HepG2 (cell line): ENCODE measurements at regions not wholly inside any gene's neighbourhood (a gene's known extent, or its start where the extent isn't known, plus 50 kb on each side); places are given as distances from the start of the nearest gene placed in this dataset.

ENCODE experiments used
- ATAC-seq: fragments of 200-7000 bp; cut with Tn5 transposase; 3 replicates; pipeline ENCODE4 v1.9.1; 2020; ENCODE audit warnings: mild to moderate bottlenecking, moderate library complexity
- BruUV-seq: library from RNA; stranded (reverse); fragments of 400-500 nt; replicated peaks from 2 replicates; lab custom pipeline; 2021; lab: Mats Ljungman, UMichigan
- CTCF ChIA-PET: fragments of 300-600 bp; formaldehyde crosslinking; extraction: SDS; loops from one replicate; lab custom pipeline; 2021; ENCODE audit warnings: low total read pairs, inconsistent platforms, low intra/inter-chr PET ratio; lab: Yijun Ruan, JAX
- POLR2A ChIA-PET: fragments of 350-600 bp; sonication (Branson Sonifier 250); formaldehyde crosslinking; loops from one replicate; lab custom pipeline; 2020; ENCODE audit warnings: antibody characterized with exemption, inconsistent platforms; lab: Yijun Ruan, JAX
- DNase-seq: peaks from one replicate; pipeline ENCODE4 v3.0.0-alpha.2; 2015; ENCODE audit warnings: low spot score
- FAIRE-seq: peaks from 3 replicates; lab custom pipeline; 2011; peaks lifted over from hg19 to GRCh38; lab: Jason Lieb, UNC
- H2AFZ ChIP-seq: one replicate; pipeline ENCODE4 v1.6.1; 2011; ENCODE audit warnings: low read length, inconsistent platforms
- H3K27ac ChIP-seq: fragments of 300-600 bp; 3 replicates; pipeline ENCODE4 v1.8.0; 2011; ENCODE audit warnings: mixed run types, mild to moderate bottlenecking, mixed read lengths, low read length, inconsistent platforms; ENCODE audit not compliant: insufficient read depth; ENCODE audit errors: extremely low read length
- H3K27me3 ChIP-seq, 2 experiments: fragments of 200-600 bp in 1 of 2; 2 replicates in 1 of 2; 3 replicates in 1 of 2; pipeline versions ENCODE4 v1.6.0 to v1.8.0; 2011; ENCODE audit warnings: low read length in 2 of 2, mild to moderate bottlenecking in 2 of 2, moderate library complexity in 2 of 2, inconsistent platforms in 1 of 2; ENCODE audit not compliant: insufficient read depth in 2 of 2, control insufficient read depth in 1 of 2
- H3K36me3 ChIP-seq, 2 experiments: fragments of 200-600 bp in 1 of 2; replicated peaks in 1 of 2; 2 replicates in 1 of 2; 3 replicates in 1 of 2; pipeline versions ENCODE4 v1.5.1 to v1.8.0; 2011; ENCODE audit warnings: low read length in 2 of 2, inconsistent platforms in 1 of 2; ENCODE audit not compliant: insufficient read depth in 2 of 2, control insufficient read depth in 1 of 2
- H3K4me1 ChIP-seq: 2 replicates; pipeline ENCODE4 v1.5.1; 2012; ENCODE audit warnings: low read length, inconsistent platforms; ENCODE audit not compliant: insufficient read depth
- H3K4me2 ChIP-seq: 2 replicates; pipeline ENCODE4 v1.6.0; 2011; ENCODE audit warnings: low read depth, low read length, inconsistent platforms
- H3K4me3 ChIP-seq, 3 experiments: fragments of 200-600 bp in 1 of 3; sonication (generic), shearing (Covaris generic) in 1 of 3; replicated peaks in 1 of 3; 2 replicates each; pipeline ENCODE4 v1.5.1; 2011 to 2016; ENCODE audit warnings: low read length in 3 of 3, inconsistent platforms in 2 of 3, low read depth in 2 of 3, mild to moderate bottlenecking in 2 of 3, control low read depth in 1 of 3, mixed read lengths in 1 of 3; ENCODE audit not compliant: insufficient read depth in 1 of 3
- H3K79me2 ChIP-seq: one replicate; pipeline ENCODE4 v1.6.1; 2011; ENCODE audit warnings: low read length, inconsistent platforms; ENCODE audit not compliant: insufficient read depth
- H3K9ac ChIP-seq: 2 replicates; pipeline ENCODE4 v1.6.0; 2011; ENCODE audit warnings: mild to moderate bottlenecking, low read depth, low read length, inconsistent platforms; ENCODE audit not compliant: insufficient read depth
- H3K9me3 ChIP-seq: 2 replicates; pipeline ENCODE4 v1.5.1; 2012; ENCODE audit warnings: mild to moderate bottlenecking, low read length
- H4K20me1 ChIP-seq: 2 replicates; pipeline ENCODE4 v1.6.0; 2011; ENCODE audit warnings: inconsistent platforms, mild to moderate bottlenecking, low read length, moderate library complexity; ENCODE audit not compliant: insufficient read depth
- GABPA ChIP-seq, 2 experiments: IDR thresholded peaks; 2 replicates each; pipeline ENCODE4 v1.6.1; 2011 to 2016; ENCODE audit warnings: low read depth in 2 of 2, low read length in 1 of 2, missing biosample characterization in 1 of 2, missing genetic modification characterization in 1 of 2
- GTF3A ChIP-seq: sonication (generic); formaldehyde crosslinking; conservative IDR thresholded peaks from 2 replicates; pipeline ENCODE4 v1.4.0; 2020; ENCODE audit warnings: mild to moderate bottlenecking, missing genetic modification reagents
- HOXA9 ChIP-seq: sonication (generic); formaldehyde crosslinking; IDR thresholded peaks from 2 replicates; pipeline ENCODE4 v1.8.1; 2022; ENCODE audit warnings: missing genetic modification reagents, mild to moderate bottlenecking, moderate library complexity, borderline replicate concordance
- PAF1 ChIP-seq: IDR thresholded peaks from 2 replicates; pipeline ENCODE4 v1.6.1; 2016; ENCODE audit warnings: missing genetic modification reagents, missing compliant biosample characterization
- PPARG ChIP-seq: conservative IDR thresholded peaks from 2 replicates; pipeline ENCODE4 v1.6.1; 2016; ENCODE audit warnings: missing biosample characterization, missing genetic modification reagents
- ZBTB3 ChIP-seq: sonication (generic); formaldehyde crosslinking; IDR thresholded peaks from 2 replicates; pipeline ENCODE4 v1.4.0; 2020; ENCODE audit warnings: low read depth, mild to moderate bottlenecking, moderate library complexity, missing genetic modification reagents, borderline replicate concordance
- ZNF121 ChIP-seq: sonication (generic); formaldehyde crosslinking; IDR thresholded peaks from 2 replicates; pipeline ENCODE4 v1.5.0; 2020; ENCODE audit warnings: mild to moderate bottlenecking, missing genetic modification reagents
- ZNF562 ChIP-seq: sonication (generic); formaldehyde crosslinking; IDR thresholded peaks from 2 replicates; pipeline ENCODE4 v1.8.0; 2022; ENCODE audit warnings: missing genetic modification reagents, borderline replicate concordance
- WGBS: methylation state at CpG from one replicate; pipeline ENCODE4 v1.1.6; 2017; ENCODE audit warnings: low lambda C conversion rate; 5-methylcytosine and 5-hydroxymethylcytosine counted together
- in situ Hi-C: cut with HindIII; loops from 2 replicates; pipeline ENCODE4 v1.10.0; 2017; ENCODE audit warnings: low pct_unique_long_range_greater_than_20kb; ENCODE audit not compliant: extremely low pct_ligation_motif_present
- intact Hi-C: fragments of 100-400 bp; cut with micrococcal nuclease; formaldehyde crosslinking; loops from one replicate; pipeline ENCODE4 v1.10.0; 2022; ENCODE audit not compliant: unreplicated experiment
- TF ChIP-seq, protein P1 (sequence below): sonication (generic); formaldehyde crosslinking; IDR thresholded peaks from 2 replicates; pipeline ENCODE4 v1.5.0; 2020; ENCODE audit warnings: mild to moderate bottlenecking, missing genetic modification reagents
- TF ChIP-seq, protein P2 (sequence below): sonication (generic); formaldehyde crosslinking; IDR thresholded peaks from 2 replicates; pipeline ENCODE4 v1.5.1; 2020; ENCODE audit warnings: mild to moderate bottlenecking, missing genetic modification reagents, borderline replicate concordance
- TF ChIP-seq, protein P3 (sequence below): sonication (generic); formaldehyde crosslinking; IDR thresholded peaks from 2 replicates; pipeline ENCODE4 v1.4.0; 2020; ENCODE audit warnings: missing genetic modification reagents
- TF ChIP-seq, protein P4 (sequence below): sonication (generic); formaldehyde crosslinking; IDR thresholded peaks from 2 replicates; pipeline ENCODE4 v1.4.0; 2020; ENCODE audit warnings: missing genetic modification reagents

DNA sequence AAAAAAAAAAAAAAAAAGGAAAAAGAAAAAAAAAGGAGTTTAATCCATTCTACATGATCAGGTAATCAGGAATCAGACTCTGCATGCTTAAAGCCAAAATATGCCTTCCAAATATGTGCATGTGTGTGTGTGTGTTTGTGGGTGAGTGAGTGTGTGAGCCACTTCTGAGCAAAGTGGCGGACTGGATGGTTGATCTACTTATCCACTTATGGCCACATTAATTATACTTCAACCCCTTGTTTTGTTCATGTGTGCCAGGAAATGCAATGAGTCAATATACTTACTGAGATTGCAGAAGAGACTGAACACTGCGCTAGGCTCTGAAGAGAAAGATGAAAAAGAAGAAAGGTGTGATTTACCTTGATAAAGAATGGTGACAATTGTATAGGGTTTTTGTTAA lies 586.5 kb upstream of the NXPH2 start:
- ChIA-PET CTCF (no interaction called here), POLR2A (no interaction called here)
- H3K27ac ChIP-seq, result no peak overlapping the region
- no TSS peak for BruUV-seq
- no peaks in the 10 kb centered on the region for H3K9me3 ChIP-seq
- H3K9ac ChIP-seq, result no peak overlapping the region
- no peak for TF ChIP-seq ZNF562
- no peak for TF ChIP-seq HOXA9 (CRISPR knock-in tag)
- TF ChIP-seq, protein P1, sequence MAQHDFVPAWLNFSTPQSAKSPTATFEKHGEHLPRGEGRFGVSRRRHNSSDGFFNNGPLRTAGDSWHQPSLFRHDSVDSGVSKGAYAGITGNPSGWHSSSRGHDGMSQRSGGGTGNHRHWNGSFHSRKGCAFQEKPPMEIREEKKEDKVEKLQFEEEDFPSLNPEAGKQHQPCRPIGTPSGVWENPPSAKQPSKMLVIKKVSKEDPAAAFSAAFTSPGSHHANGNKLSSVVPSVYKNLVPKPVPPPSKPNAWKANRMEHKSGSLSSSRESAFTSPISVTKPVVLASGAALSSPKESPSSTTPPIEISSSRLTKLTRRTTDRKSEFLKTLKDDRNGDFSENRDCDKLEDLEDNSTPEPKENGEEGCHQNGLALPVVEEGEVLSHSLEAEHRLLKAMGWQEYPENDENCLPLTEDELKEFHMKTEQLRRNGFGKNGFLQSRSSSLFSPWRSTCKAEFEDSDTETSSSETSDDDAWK (CRISPR knock-in tag), result no peak
- TF ChIP-seq GABPA (IDR thresholded peaks at IDR 0.05; ENCODE audit: low read depth, low read length), result no peak
- no peak for TF ChIP-seq GABPA (CRISPR knock-in tag; IDR thresholded peaks at IDR 0.05; ENCODE audit: low read depth)
- TF ChIP-seq PPARG (CRISPR knock-in tag), result no peak
- TF ChIP-seq ZNF121 (CRISPR knock-in tag), result no peak
- TF ChIP-seq, protein P2, sequence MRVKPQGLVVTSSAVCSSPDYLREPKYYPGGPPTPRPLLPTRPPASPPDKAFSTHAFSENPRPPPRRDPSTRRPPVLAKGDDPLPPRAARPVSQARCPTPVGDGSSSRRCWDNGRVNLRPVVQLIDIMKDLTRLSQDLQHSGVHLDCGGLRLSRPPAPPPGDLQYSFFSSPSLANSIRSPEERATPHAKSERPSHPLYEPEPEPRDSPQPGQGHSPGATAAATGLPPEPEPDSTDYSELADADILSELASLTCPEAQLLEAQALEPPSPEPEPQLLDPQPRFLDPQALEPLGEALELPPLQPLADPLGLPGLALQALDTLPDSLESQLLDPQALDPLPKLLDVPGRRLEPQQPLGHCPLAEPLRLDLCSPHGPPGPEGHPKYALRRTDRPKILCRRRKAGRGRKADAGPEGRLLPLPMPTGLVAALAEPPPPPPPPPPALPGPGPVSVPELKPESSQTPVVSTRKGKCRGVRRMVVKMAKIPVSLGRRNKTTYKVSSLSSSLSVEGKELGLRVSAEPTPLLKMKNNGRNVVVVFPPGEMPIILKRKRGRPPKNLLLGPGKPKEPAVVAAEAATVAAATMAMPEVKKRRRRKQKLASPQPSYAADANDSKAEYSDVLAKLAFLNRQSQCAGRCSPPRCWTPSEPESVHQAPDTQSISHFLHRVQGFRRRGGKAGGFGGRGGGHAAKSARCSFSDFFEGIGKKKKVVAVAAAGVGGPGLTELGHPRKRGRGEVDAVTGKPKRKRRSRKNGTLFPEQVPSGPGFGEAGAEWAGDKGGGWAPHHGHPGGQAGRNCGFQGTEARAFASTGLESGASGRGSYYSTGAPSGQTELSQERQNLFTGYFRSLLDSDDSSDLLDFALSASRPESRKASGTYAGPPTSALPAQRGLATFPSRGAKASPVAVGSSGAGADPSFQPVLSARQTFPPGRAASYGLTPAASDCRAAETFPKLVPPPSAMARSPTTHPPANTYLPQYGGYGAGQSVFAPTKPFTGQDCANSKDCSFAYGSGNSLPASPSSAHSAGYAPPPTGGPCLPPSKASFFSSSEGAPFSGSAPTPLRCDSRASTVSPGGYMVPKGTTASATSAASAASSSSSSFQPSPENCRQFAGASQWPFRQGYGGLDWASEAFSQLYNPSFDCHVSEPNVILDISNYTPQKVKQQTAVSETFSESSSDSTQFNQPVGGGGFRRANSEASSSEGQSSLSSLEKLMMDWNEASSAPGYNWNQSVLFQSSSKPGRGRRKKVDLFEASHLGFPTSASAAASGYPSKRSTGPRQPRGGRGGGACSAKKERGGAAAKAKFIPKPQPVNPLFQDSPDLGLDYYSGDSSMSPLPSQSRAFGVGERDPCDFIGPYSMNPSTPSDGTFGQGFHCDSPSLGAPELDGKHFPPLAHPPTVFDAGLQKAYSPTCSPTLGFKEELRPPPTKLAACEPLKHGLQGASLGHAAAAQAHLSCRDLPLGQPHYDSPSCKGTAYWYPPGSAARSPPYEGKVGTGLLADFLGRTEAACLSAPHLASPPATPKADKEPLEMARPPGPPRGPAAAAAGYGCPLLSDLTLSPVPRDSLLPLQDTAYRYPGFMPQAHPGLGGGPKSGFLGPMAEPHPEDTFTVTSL (CRISPR knock-in tag), result no peak
- TF ChIP-seq, protein P3, sequence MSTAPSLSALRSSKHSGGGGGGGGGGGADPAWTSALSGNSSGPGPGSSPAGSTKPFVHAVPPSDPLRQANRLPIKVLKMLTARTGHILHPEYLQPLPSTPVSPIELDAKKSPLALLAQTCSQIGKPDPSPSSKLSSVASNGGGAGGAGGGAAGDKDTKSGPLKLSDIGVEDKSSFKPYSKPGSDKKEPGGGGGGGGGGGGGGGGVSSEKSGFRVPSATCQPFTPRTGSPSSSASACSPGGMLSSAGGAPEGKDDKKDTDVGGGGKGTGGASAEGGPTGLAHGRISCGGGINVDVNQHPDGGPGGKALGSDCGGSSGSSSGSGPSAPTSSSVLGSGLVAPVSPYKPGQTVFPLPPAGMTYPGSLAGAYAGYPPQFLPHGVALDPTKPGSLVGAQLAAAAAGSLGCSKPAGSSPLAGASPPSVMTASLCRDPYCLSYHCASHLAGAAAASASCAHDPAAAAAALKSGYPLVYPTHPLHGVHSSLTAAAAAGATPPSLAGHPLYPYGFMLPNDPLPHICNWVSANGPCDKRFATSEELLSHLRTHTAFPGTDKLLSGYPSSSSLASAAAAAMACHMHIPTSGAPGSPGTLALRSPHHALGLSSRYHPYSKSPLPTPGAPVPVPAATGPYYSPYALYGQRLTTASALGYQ (CRISPR knock-in tag), result no peak
- TF ChIP-seq GTF3A (CRISPR knock-in tag), result no peak
- TF ChIP-seq ZBTB3, result no peak
- TF ChIP-seq PAF1 (CRISPR knock-in tag), result no peak
- TF ChIP-seq, protein P4, sequence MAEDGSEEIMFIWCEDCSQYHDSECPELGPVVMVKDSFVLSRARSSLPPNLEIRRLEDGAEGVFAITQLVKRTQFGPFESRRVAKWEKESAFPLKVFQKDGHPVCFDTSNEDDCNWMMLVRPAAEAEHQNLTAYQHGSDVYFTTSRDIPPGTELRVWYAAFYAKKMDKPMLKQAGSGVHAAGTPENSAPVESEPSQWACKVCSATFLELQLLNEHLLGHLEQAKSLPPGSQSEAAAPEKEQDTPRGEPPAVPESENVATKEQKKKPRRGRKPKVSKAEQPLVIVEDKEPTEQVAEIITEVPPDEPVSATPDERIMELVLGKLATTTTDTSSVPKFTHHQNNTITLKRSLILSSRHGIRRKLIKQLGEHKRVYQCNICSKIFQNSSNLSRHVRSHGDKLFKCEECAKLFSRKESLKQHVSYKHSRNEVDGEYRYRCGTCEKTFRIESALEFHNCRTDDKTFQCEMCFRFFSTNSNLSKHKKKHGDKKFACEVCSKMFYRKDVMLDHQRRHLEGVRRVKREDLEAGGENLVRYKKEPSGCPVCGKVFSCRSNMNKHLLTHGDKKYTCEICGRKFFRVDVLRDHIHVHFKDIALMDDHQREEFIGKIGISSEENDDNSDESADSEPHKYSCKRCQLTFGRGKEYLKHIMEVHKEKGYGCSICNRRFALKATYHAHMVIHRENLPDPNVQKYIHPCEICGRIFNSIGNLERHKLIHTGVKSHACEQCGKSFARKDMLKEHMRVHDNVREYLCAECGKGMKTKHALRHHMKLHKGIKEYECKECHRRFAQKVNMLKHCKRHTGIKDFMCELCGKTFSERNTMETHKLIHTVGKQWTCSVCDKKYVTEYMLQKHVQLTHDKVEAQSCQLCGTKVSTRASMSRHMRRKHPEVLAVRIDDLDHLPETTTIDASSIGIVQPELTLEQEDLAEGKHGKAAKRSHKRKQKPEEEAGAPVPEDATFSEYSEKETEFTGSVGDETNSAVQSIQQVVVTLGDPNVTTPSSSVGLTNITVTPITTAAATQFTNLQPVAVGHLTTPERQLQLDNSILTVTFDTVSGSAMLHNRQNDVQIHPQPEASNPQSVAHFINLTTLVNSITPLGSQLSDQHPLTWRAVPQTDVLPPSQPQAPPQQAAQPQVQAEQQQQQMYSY, result no peak
- no peaks in the 10 kb centered on the region for H3K79me2 ChIP-seq
- ATAC-seq (no peak), FAIRE-seq (no peak), DNase-seq (no peak)
- H3K36me3 ChIP-seq, result no peaks in the 10 kb centered on the region
- H3K4me3 ChIP-seq, result no peak overlapping the region
- no peaks in the 10 kb centered on the region for H3K27me3 ChIP-seq
- intact Hi-C loops (no loop called here), in situ Hi-C loops (no loop called here)
- WGBS, result 20% methylated on average over 2 of the region's 2 CpGs
- no peaks in the 10 kb centered on the region for H4K20me1 ChIP-seq
- H2AFZ ChIP-seq, result no peak overlapping the region
- H3K4me1 ChIP-seq, result no peaks in the 10 kb centered on the region
- no peak overlapping the region for H3K4me2 ChIP-seq
